Peyer's patch (tissue), 4 donors: ENCODE measurements at regions not wholly inside any gene's neighbourhood (a gene's known extent, or its start where the extent isn't known, plus 50 kb on each side); places are given as distances from the start of the nearest gene placed in this dataset.

Experiments
- DNase-seq, 3 donors: peaks; one replicate each; pipeline ENCODE4 v3.0.0-alpha.2; 2017 to 2019
- H3K27ac ChIP-seq, 4 donors: fragments of 200-600 bp; sonication (generic); one replicate each; pipeline ENCODE4 v1.5.1; 2016 to 2019
- H3K27me3 ChIP-seq, 2 donors: fragments of 200-600 bp; sonication (generic); one replicate each; pipeline ENCODE4 v1.5.1; 2019
- H3K36me3 ChIP-seq, 3 donors: fragments of 200-600 bp; sonication (generic); one replicate each; pipeline ENCODE4 v1.5.1; 2016 to 2019
- H3K4me1 ChIP-seq, 4 donors: fragments of 200-600 bp; sonication (generic); one replicate each; pipeline ENCODE4 v1.5.1; 2016 to 2019
- H3K4me3 ChIP-seq, 4 donors: fragments of 200-600 bp; sonication (generic); 1 replicate in 3 of 4; 2 replicates in 1 of 4; pipeline ENCODE4 v1.5.1; 2016 to 2019; ENCODE audit warnings: mild to moderate bottlenecking in 1 of 4
- H3K9me3 ChIP-seq, 4 donors: fragments of 200-600 bp; sonication (generic); one replicate each; pipeline ENCODE4 v1.5.1; 2016 to 2019; ENCODE audit warnings: mild to moderate bottlenecking in 1 of 4
- CTCF ChIP-seq, 6 experiments: fragments of 450-650 bp in 4 of 6; fragments of 200-600 bp in 2 of 6; sonication (generic) in 1 of 6; IDR thresholded peaks; one replicate each; pipeline ENCODE4 v1.5.1; 2017 to 2019; ENCODE audit warnings: antibody characterized with exemption in 6 of 6, mild to moderate bottlenecking in 3 of 6, moderate library complexity in 1 of 6
- POLR2A ChIP-seq, 2 donors: fragments of 450-650 bp; IDR thresholded peaks; one replicate each; pipeline ENCODE4 v1.5.1; 2017; ENCODE audit warnings: antibody characterized with exemption in 2 of 2, mild to moderate bottlenecking in 2 of 2, moderate library complexity in 2 of 2

GRCh38 chr16:85341972-85342695 lies 229.9 kb upstream of the CIBAR2 start:
- Histone ChIP-seq H3K9me3 (no peaks in the 10 kb centered on the region), H3K36me3 (no peaks in the 10 kb centered on the region), H3K27me3 (no peaks in the 10 kb centered on the region), H3K27ac (no peak overlapping the region), H3K4me1 (no peaks in the 10 kb centered on the region), H3K4me3 (no peak overlapping the region)
- DNase-seq = no peak
- TF ChIP-seq CTCF (IDR thresholded peaks at IDR 0.05) (no peak), POLR2A (IDR thresholded peaks at IDR 0.05) (no peak)

GRCh38 chr16:85344502-85345128 lies 232.3 kb upstream of the CIBAR2 start:
- TF ChIP-seq CTCF (IDR thresholded peaks at IDR 0.05) (no peak), POLR2A (IDR thresholded peaks at IDR 0.05) (no peak)
- H3K4me1 ChIP-seq = peaks cover 0 to 10% (median 0%) of the 10 kb centered on the region in 4 donors

DNA sequence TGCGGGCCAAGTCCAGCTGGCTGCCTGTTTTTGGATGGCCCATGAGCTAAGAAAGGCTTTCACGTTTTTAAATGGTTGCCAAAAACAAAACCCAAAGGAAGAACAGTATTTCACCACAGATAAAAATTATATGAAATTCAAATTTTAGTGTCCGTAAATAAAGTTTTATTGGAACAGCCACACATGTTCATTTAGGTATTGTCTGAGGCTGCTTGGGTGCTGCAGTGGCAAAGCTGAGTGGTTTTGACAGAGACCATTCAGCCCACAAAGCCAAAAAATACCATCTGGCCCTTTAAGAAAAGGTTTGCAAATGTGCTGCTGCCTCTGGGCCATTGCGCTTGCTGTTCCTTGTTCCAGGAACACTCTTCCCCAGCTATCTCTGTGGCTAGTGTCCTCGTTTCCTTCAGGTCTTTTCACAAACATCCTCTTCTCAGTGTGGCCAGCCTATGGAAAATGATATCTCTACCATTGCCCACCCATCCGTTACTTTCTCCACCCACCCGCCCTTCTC lies 232.9 kb upstream of the CIBAR2 start:
- no peak for TF ChIP-seq CTCF (IDR thresholded peaks at IDR 0.05)
- Histone ChIP-seq H3K4me3 (no peak overlapping the region), H3K9me3 (no peaks in the 10 kb centered on the region), H3K27ac (no peak overlapping the region), H3K36me3 (no peaks in the 10 kb centered on the region), H3K27me3 (no peaks in the 10 kb centered on the region), H3K4me1 (peaks cover 0 to 14% (median 0%) of the 10 kb centered on the region in 4 donors)
- DNase-seq = no peak

More at GRCh38 chr16:85344502-85345128, 232.3 kb upstream of the CIBAR2 start:
- Histone ChIP-seq H3K27me3 (no peaks in the 10 kb centered on the region), H3K36me3 (no peaks in the 10 kb centered on the region), H3K4me3 (no peak overlapping the region), H3K9me3 (no peaks in the 10 kb centered on the region), H3K27ac (no peak overlapping the region)
- no peak for DNase-seq

- no peaks in the 10 kb centered on the region for H3K27me3 ChIP-seq
- no peaks in the 10 kb centered on the region for H3K9me3 ChIP-seq
- H3K36me3 ChIP-seq = no peaks in the 10 kb centered on the region
Observed at GRCh38 chr16:85346404-85347212, 234.3 kb upstream of the CIBAR2 start.

More at GRCh38 chr16:85346404-85347212, 234.3 kb upstream of the CIBAR2 start:
- TF ChIP-seq POLR2A (IDR thresholded peaks at IDR 0.05) (no peak), CTCF (IDR thresholded peaks at IDR 0.05) (no peak)
- peaks cover 0 to 25% (median 0%) of the 10 kb centered on the region in 4 donors for H3K4me1 ChIP-seq
- H3K27ac ChIP-seq = no peak overlapping the region
- no peak for DNase-seq
- H3K4me3 ChIP-seq = no peak overlapping the region
